DMS153 (cell line): ENCODE measurements at regions not wholly inside any gene's neighbourhood (a gene's known extent, or its start where the extent isn't known, plus 50 kb on each side); places are given as distances from the start of the nearest gene placed in this dataset.
A peak's percentile ranks its signal among the peaks of the same experiment; 100 is the strongest.
"Not testable (repeated sequence)": the region's sequence is repeated elsewhere in the genome, so short reads cannot be mapped to it uniquely, and the experiment has no call there.

Experiments used
- DNase-seq: peaks from one replicate; lab custom pipeline; 2025; lab: John Stamatoyannopoulos, UW

DNA sequence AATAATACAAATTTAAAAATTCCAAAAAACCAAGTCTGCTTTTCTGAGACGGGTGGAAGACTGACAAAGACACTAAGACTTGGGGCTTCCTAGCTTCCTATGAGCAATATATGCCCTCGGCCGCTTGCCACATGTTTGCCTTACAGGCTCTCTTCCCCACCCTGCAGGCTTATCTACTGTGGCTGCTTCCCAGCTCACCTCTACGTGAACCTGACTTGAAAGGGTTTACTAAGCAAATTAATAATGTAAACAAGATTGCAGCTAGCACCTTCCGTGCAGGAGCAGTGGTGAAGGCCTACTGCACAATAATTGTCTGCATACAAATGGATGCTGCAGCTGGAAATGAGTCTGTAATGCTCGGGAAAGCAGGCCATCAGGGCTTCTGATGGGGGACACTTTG is 152.9 kb upstream of the DAB1 start:
- peak; percentile 35 for DNase-seq

DNA sequence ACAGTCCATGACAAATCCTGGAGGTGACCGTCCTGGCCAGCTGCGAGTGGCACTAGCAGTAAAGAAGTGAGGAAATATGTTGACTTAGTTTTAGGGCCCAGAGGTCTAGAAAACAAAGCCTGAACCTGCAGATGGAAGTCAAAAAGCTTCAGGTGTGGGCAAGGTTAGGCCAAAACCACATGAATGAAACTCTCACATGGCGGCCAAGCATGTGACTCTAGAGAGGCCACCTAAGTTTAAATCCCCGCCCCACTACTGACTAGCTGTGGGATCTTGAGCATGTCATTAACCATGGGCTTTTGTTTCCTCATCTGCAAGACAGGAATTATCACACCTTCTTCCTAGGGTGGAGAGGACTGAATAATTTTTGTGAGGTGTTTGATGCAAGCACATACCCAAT is 148.2 kb upstream of the DAB1 start:
- DNase-seq = no peak

DNA sequence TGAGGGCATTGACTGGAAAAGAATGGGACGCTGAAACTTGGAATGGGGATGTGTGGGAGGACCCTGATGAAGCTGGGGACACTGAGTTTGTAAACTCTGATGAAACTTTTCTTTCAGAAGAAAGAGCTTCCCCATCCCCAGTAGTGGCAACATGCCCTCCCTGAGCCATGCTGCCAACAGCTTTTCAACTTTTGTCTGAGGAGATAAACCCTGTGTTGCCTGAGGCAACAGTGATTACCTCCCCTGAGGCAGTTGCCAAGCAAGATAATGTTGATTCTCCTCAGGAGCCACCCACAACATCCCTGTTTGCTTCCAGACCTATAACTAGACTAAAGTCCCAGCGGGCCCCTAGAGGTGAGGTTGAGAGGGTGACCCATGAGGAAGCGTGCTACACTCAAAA is 134.2 kb upstream of the DAB1 start:
- DNase-seq = not testable (repeated sequence)

DNA sequence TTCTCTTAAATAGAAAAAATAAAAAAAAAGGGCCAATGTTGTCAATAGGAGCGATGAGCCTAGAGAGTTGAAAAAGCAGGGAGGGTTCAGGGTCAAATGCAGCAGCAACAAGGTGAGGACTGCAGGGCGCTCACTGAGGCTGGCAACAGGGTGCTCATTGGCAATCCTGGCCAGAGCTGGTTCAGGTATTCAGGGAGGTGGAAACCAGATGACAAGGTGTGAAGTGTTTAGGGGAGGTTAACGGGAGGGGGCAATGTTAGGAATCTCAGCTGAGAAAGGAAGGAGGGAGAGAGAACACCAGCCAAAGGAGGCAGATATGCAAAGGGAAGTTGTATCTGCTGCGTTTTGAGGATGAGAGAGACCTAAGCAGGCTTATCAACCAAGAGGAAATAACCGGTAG is 129.8 kb upstream of the DAB1 start:
- no peak for DNase-seq

DNA sequence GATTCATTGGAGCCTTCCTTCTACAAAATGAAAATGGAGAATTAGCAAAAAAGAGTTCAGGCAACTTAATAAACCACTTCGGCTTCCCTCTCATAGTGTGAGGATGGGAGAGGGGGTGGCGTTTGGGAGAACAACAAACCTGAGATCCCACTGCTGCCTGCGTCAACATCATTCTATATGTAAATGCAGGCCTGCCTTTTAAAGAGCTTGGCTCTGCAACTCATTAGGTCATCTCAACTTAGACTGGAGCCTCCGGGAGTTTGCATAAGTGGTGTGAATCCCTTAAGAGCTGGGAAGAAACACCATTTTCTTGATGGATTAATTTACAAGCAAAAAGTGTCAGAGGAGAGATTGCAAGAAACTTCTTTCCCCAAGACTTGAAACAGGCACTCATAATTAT is 127.6 kb upstream of the DAB1 start:
- DNase-seq = no peak

DNA sequence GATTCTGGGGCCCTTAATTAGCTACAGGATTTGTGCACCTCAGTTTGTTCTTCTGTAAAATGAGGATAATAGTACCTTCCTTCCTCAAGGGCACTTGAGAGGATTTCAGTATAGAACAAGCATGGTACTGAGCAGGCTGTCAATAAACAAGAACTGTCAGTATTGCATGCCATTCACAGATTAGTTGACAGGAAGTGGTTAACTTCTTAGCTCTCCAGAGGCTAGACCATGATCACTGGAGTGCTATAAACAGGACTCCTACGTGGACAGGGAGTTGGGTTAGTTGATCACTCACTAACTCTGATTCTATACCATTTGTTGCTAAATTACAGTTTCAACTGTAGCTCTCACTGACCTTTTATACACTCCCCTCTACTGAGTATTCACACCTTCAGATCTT is 126.2 kb upstream of the DAB1 start:
- peak; percentile 30 for DNase-seq

DNA sequence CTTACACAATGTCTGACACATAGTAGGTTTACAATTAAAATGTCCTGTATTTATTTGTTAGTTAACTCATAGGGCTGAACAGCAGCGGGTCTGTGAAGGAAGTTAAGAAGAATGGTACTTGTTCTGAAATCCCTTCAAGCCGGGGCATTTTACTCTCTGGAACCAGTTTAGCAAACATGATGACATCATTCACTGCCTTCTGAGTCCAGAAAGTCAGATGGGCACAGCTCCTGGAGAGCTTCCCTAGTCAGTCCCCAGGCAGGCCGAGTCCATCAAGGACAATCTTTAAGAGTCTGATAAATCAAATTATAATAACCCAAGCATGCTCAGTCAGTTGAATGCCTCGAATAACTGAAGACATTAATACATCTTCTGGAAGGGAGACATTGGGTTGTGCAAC is 125.4 kb upstream of the DAB1 start:
- no peak for DNase-seq

DNA sequence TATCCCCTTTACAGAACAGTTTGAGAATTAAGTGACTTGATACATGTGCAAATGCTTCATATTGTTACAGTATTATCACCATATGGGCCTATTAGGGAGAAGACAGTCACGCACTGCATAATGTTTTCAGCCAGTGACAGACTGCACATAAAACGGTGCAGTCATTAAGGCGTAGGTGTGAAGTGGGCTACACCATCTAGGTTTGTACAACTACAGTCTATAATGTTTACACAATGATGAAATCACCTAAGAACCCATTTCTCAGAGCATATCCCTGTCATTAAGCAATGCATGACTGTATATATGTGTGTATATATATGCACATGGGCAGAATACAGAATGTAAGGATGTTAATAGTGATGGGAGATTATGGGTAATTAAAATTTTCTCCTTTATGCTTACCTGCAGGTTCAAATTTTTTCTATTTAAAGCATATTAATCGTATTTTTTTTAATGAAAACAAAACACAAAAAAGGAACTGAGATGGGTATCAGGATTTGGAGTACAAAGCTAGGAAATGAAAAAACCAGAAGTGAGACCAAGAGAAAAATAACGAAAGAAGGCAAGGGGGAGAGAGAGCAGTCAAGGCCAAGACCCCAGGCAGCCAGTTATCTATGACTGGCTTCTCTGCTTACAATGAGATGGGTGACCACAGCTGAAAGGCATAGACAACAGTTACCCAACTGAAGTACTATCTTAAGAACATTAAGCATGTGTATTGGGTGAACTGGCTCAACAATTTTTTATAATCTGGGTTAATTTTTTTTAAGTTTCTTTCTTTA is 122.9 kb upstream of the DAB1 start:
- no peak for DNase-seq

DNA sequence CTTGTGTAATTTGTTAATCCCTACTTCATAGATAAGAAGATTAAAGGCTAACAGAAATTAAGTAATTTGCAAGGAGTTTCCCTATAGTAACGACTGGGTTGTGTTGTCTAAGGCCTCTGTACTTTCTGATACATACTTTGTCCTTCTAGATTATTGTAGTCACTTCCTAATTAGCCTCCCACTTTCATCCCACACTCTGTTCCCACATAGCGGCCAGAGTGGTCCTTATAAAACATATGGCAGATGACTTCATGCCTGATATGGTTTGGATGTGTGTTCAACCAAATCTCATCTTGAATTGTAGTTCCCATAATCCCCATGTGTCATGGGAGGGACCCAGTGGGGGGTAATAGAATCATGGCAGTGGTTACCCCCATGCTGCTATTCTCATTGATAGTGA is 120.5 kb upstream of the DAB1 start:
- DNase-seq = no peak

DNA sequence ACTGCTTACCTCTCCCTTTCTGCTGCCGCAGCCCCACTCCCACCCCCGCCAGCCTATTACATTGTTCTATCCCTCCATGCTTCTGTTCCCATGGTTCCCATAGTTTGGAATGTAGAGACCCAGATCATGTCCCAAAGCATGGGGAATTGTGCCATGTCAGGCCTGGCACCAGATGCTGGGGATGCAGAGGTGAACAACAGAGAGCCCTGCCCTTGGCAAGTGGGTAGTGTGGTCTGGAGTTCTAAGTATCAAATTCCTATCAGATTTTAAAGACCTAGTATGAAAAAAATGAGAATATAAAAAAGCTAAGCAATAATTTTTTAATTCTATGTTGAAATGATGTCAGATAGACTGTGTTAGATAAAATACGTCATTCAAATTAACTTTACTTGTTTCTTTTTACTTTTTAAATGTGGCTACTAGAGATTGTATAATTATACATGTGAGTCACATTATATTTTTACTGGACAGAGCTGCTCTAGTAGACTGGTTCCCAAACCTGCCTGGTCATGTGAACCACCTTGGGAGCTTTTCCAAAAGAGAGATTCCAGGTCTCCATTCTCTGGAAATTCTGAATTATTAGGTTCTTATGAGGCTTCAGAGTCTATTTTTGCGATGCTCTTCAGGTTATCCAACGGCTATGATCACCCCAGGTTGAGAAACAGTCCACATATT is 113.0 kb upstream of the DAB1 start:
- no peak for DNase-seq

DNA sequence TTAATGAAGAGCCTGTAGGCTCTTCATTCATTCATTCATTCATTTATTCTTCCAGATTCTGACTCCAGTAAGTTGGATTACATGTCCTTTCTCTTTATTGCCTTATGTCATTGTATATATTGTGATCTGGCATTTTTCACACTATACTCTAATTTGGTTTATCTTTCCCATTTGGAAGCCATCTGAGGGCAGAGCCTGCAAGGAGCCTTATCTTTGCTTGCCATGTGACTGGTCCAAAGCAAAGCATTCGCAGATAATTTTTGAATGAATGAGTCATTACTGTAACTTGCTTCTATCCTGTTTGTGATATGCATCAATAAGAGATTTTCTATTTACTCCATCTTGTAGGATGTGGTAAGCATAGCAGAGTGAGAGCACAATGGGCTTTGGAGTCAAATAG is 108.4 kb upstream of the DAB1 start:
- no peak for DNase-seq

DNA sequence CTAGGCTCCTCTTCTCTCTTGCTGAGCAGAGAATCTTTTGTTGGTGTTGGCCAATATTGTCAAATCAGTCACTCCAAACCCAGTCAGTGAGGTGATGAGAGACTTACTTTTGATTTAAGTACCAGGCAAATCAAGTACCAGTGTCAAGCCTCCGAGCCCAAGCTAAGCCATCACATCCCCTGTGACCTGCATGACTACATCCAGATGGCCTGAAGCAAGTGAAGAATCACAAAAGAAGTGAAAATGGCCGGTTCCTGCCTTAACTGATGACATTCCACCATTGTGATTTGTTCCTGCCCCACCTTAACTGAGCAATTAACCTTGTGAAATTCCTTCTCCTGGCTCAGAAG is 107.0 kb upstream of the DAB1 start:
- not testable (repeated sequence) for DNase-seq

DNA sequence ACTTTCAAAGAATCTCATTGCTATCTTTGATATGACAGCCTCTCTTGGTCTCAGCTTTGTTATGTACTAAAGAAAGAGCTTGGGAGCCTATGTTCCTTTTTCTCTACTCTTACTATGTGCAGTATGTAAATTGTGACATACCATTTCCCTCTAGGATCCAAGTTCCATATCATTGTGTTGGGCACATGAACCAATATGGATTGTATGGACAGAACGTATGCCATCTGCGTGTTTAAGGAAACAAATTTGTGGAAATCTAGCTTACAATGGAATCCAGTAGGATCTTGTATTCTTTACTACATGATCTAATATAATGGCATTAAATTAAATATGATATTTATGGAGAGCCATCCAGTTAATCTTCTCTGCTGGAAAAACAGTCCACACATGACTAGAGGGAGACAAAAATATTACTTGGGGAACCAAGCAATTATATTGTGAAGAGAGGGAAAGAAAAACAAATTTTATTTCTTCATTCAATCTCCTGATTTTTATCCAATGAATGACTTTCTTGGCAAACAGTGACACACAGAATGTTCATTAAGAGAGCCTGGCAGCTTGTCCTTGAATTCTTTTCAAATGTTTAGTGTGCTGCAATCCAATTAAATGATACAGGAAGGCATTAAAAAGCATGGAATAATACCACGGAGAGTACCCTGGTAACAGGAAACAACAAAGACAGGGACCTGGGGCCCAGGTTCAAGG is 106.5 kb upstream of the DAB1 start:
- DNase-seq = no peak

DNA sequence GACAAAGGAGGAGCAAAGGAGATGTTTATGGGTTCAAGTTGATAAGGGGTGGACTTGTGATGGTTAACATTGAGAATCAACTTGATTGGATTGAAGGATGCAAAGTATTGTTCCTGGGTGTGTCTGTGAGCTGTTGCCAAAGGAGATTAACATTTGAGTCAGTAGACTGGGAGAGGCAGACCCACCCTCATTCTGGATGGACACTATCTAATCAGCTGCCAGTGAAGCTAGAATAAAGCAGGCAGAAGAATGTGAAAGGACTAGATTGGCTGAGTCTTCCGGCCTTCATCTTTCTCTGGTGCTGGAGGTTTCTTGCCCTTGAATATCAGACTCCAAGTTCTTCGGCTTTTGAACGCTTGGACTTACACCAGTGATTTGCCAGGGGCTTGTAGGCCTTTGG is 98.7 kb upstream of the DAB1 start:
- no peak for DNase-seq

DNA sequence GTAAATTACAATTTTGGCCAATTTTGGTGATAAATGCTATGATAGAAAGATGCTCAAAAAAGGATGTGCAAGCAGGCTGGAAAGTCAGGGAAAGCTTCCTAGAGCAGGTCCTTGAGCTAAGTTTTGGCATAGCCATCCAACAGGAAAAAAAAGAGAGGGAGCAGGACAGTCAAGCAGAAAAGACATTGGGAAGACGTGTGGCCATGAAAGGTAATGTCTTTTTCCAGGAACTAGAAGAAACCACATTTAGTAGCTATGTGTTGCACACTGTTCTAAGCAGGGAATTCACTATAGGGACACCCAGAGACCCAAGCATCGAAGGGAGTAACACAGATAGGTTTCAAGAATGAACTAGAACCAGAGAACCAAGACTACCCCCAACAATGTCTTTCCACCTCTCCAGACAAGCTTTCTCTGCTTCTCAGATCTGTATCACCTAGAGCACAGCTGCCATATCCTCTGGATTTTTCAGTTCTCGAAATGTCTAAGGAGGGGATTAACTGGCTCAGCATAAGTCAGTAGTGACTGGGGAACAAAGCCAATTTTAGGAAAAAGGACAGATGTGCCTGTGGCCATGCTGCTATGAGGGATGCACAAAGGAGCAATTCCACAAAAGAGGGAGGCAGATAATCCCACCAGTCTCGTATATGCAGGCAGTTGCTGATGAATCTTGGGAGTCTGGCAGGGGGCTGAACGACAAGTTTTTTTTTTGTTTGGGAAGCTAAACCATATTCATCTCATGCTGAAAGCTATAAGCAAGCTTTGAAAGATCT is 97.1 kb upstream of the DAB1 start:
- DNase-seq = no peak

DNA sequence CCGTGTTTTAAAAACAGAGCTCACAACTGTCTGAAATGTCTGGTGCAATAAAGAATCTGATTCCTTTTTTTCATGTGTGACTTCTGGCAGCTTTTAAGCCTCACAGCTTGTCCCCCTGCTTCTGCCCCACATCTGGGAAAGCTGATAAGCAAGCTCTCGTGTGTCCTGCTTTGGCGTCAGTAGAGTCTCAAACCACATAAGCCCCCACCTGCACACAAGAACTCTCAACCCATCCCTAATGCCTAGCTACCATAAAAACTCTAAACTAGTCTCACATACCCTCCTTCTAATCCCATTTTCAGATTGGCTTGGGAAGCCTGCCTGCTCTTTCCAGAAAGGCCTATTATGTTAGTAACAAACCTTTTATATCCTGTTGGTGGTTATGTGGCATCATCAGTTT is 94.6 kb upstream of the DAB1 start:
- DNase-seq = no peak

DNA sequence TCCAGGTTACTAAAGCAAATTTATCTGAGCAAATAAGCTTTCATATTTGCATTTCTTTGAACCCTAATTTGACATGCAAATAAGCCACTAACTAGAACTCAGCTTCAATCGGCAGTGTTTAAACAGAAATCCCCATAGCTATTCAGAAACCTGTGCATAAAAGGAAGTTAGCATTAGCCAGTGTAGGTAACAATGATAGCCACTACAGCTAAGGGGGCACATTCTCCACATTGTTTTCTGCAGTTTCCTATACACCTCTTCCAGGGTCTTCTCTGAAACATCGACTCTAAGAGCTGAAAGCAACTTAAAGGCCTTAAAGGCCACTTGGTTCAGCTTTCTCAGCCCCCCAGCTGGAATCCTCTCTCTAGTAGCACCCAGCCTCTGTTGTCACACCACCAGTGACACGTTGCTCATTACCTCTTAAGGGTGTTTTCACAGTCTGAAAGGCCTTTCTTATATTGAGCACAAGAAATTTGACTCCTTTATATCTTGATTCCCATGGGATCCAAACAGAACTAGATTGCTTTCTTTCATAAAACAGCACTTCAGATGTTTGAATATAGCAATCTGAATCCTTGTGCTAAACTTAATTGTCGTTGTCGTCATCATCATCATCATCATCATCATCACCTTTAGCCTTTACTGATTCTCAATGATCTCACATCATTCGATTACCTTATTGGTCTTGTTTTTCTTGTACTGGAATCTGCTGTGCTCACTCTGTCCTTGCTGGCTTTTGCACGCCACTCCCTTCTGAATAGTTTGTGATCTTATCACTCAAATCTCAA is 93.9 kb upstream of the DAB1 start:
- DNase-seq = no peak

DNA sequence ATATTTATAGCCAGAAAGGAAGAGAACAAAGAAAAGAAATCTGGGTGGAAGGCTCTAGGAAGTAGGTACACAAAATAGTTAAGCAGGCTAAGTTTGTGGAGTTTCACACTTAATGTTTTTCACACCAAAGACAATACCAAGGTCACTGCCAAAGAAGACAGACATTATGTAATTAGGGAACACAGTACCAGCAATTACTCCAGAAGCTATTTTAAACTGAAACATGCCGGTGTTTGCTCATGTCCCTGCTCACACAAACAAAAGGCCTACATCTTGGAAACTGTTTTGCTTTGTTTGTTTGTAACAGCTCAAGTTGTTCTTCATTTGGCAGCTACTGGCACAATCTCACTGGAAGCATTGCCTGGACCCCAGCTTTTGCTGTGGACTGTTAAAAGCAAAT is 88.5 kb upstream of the DAB1 start:
- DNase-seq = no peak

DNA sequence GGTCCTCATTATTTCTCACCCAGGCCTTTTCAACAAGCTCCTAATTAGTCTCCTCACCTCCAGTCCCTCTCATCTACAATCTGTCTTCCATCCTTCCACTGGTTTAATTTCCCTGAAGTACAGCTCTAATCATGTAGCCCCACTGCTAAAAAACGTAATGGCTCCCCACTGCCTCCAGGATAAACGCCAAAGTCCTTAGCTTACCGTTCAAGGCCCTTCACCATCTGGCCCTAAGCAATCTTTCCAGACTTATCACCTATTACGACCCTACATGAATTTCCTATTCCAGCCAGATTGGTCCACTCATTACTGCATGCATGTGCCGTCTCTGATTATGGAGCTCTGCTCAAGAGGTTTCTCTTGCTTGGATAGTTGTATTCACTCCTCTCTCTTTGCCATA is 83.1 kb upstream of the DAB1 start:
- no peak for DNase-seq

DNA sequence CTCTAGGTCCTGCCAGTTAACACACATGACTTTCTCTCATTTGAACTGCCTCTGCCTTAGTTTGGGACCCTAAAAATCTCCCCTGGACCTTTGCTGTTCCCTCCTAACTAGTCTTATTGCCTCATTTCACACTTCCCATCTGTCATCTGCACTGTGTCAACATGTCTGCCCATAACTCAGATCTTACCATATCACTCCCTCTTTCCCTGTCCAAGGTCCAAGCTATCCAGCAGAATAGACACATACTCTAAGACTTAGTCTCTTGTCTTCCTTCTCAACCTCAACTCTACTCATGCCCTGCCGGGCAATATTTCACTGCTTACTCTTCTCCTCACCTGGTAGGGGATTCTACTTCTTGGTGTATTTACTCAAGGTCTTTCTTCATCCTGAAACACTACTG is 79.5 kb upstream of the DAB1 start:
- no peak for DNase-seq

DNA sequence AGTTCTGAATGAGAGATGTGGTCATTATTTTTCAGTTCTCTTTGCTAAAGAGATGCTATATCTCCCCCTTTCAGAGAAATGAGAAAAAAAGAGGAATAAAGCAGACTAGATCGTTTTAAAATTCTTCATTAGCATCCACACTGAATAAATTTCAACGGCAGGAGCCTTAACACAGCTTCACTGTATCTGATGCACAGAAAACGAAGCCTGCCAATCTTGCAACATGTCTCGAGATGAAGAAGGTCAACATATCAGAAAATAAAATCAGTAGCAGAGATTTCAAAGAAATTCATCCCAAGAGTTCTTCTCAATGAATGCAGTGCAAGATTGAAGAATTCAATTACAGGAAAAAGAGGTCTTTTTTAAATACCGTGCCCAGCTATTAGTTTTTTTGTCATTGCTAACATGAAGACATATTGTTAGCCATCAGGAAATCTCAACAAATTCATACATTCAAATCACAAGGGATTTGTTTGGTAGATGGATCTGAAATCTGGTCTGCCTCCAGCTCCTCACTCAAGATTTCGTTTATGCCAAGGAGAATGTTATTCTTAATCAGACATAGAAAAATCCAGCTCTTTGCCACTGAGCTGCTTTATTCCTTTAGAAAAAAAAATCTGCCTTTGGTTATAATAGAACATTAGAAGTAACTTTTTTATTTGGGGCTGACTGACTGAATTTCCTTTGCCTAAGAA is 76.4 kb upstream of the DAB1 start:
- DNase-seq = no peak
